HG02763 (cell line): ENCODE measurements at regions not wholly inside any gene's neighbourhood (a gene's known extent, or its start where the extent isn't known, plus 50 kb on each side); places are given as distances from the start of the nearest gene placed in this dataset.

Experiments
- ATAC-seq: cut with Tn5 transposase; IDR thresholded peaks from one replicate; pipeline ENCODE4 v1.9.1; 2021; ENCODE audit warnings: mild to moderate bottlenecking, moderate library complexity; ENCODE audit not compliant: unreplicated experiment

DNA sequence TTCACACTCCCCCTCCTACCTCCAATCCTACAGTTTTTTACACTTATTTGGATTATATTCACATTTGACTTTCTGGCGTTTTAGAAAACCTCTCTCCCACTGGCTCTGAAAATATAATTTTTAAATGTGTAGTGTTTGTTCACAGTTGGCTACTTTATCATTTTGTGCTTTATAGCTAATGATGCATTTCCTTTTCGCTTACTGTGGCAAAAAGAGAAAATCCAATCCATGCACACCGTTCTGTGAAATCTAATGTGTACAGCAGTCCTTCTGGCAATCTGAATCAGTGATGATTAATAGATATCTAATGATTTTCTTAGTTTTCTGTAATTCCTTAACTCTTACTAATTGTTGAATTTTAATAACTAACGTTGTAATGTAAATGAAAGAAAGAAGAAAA lies 271.5 kb downstream of the ARAP2 start:
- no peak for ATAC-seq

DNA sequence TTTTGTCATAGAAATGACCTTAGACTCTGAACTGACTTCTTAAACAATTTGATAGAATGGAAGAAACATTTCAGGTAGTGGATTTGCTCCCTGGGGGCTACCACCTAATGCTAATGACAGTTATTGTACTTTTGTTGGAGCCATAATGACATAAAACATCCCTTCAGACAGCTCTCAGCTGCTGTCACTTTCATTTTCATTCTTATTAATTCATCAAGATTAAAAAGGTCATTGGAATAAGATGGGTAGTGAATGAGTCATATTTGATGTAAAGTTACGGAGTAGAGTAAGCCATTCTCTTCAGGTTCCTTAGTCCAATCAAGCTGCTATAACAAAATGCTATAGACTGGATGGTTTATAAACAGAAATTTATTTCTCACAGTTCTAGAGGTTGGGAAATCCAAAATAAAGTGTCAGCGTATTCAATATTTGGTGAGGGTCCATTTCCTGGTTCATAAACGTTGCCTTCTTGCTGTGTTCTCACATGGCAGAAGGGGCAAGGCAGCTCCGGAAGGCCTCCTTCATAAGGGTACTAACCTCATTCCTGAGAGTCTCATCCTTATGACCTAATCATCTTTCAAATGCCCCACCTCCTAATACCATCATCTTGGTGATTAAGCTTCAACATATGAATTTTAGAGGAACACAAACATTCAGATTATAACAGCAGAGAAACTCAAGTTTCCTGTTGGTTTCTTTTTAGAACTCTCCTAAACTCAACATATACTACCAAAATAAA lies 268.5 kb downstream of the ARAP2 start:
- ATAC-seq, result no peak

DNA sequence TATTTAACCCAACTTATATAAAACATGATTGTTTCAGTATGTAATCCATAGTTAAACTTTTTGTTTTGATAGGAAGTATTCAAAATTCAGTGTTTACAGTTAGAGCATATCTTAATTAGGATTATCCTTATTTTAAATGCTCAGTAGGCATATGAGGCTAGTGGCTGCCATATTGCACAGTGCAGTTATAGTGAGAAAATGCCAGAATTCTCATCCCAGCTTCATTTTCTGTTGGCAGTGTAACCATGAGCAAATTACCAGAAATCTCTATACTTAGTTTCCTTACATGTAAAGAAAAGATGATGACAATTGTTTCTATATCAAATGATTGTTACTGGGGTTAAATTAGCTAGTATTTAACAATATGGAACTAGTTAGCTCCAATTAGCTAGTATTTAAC lies 265.8 kb downstream of the ARAP2 start:
- ATAC-seq, result no peak

DNA sequence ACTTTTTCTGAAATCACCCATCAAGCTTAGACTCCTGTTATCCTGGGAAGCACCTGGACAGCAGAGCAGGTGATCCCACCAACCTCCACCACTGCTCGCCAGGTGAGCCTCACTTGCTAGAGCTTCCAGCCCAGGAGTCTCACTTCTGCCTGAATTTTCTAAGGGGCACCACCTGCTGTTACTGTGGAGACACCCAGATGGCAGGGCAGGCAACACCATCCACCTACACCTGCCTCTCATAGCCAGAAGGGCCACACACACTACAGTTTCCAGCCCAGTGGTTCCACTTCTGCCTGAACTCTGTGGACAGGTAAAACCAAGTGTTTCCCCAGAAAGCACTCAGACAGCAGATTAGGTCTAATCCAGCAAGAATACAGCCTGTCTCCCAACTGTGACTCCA lies 262.0 kb downstream of the ARAP2 start:
- ATAC-seq, result no peak

DNA sequence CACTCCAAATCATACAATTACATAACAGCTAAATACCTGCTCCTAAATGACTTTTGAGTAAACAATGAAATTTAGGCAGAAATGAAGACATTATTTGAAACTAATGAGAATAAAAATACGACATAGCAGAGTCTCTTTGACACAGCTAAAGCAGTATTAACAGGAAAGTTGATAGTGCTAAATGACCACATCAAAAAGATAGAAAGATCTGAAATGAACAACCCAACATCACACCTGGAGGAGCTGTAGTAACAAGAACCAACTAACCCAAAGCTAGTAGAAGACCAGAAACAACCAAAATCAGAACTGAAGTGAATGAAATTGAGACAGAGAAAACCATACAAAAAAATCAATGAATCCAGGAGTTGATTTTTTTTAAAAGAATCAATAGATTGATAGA lies 257.8 kb downstream of the ARAP2 start:
- ATAC-seq, result no peak

DNA sequence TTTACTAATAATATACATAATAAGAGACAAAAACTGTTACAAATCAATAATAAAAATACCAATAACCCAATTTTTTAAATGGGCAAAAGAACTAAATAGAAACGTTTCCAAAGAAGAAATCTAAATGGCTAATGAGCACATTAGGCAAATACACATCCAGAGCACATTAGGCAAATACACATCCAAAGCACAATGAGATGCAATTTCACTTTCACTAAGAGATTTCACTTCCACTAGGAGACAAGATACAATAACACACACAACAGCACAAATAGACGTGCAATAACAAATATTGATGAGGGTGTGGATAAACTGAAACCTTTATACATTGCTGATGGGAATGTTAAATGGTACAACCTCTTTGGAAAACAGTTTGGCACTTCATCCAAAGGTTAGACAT lies 250.7 kb downstream of the ARAP2 start:
- ATAC-seq, result no peak

DNA sequence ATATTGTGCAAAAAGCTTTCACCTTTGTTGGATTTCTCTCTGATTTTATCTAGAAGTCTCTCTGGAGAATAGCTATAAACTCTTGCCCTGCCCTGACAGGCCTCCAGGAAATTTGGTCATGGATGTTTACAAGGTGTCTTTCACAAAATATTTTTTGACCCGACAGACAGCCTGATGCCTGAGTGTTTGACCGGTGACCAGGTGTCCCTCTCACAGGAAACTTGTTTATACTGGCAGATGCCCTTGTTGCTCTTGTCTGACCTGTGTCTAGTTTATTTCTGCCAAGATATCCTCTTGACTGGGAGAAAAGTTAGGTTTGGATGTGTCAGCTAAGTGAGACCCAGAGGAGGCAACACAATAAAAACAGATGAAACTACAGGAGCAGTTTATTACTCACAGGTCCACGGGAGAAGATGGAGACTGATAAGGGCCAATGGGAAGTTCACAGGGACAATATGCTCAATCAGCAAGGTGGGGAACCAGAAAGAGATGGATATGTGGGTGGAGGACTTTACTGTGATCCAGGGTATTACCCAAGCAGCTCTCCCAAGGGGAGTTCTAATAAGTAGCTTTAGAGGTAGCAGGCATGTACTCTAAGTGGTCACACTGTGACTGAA lies 243.3 kb downstream of the ARAP2 start:
- ATAC-seq, result no peak

DNA sequence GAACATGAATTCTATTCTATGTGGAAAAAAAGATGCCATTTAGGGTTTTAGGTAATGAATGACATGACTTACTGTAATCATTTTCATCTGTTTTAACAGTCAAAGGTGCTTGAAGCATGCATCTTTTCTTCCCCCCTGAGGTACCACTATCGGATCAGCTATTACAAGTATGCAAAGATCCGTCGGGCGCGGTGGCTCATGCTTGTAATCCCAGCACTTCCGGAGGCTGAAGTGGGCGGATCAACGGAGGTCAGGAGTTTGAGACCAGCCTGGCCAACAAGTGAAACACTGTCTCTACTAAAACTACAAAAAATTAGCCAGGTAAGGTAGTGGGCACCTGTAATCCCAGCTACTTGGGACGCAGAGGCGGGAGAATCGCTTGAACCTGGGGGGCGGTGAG lies 241.3 kb downstream of the ARAP2 start:
- no peak for ATAC-seq

DNA sequence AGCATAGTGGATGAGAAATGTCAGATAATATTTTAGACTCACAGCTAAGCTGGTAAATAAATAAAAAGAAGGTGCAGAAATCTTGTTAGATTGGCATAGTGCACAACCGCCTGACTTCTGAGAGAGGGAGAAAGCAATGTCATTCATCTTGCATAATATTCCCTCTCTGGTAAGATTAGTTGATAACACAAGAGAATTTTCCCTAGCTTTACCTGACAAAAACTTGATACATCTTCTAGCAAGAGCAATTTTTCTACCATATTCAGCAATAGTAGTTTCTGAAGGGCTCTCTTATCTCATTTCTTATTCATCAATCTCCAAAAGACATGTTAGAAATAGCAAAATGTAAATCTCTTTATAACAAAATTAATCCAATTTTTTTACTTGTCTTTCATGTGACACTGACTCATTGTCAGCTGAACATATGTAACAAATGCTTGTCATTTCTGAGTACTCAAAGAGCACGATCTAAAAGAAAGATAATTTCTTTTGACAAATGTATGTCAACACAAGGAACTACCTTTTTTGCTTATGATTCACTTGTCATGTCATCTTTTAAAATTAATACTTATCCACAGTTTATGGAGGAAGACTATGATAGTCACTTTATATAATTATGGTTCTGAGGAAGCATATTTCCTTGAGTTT lies 240.0 kb downstream of the ARAP2 start:
- ATAC-seq, result no peak

DNA sequence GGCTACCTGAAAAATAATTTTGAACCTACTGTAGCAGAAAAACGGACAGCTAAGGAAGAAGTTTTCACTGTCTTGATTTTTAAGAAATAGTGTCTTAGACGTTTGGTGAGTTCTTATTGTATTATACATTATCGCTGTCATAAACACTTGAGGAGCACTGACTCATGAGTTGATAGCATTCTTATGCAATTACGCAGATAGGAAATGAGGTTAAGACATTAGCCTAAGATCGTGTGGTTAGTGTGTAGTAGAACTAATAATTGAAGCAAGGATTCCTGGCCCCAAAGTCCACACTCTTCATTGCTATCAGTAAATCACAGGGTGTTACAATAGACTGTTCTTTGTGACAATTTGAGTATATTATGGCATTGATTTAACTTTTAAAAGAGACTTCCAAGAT lies 238.1 kb downstream of the ARAP2 start:
- ATAC-seq, result no peak

DNA sequence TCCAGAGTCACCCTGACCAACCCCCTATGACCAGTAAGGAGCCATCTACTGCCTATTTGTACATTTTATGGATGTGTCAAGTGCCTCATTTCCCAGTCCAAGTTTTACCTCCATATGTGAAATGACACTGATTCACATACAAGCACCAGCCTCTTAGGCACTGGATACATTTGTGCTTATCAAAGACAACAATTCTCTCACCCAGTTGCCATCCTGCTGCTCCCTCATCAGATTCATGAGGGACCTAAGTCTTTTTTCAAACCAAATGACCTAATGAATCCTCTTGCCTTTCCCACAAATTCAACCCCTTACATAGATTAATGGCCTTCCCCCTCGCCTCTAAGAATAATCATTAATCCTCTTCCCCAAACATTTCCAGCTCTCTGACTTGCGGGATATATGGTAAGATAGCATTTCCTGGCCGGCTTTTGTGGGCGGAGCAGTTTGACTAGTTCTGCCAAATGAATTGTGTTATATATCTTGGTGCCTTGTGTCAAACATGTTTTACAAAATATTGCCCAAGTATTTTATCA lies 233.9 kb downstream of the ARAP2 start:
- no peak for ATAC-seq

DNA sequence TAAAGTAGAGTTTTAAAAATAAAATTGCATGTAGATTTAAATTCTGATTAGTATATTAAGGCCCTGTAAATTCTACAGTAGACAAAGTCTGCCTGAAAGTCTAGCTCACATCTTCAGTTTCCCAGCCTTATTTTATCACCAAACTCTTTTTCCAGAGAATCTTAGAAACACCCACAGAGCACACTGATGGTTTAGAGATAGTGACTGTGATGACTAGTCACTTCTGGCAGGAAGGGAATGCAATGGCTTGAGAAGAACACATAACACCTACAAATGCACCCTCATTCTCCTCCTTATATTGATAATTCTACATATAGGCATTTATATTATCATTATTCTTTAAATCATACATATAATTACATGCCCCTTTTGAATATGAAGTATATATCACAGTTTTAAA lies 232.9 kb downstream of the ARAP2 start:
- ATAC-seq, result no peak

DNA sequence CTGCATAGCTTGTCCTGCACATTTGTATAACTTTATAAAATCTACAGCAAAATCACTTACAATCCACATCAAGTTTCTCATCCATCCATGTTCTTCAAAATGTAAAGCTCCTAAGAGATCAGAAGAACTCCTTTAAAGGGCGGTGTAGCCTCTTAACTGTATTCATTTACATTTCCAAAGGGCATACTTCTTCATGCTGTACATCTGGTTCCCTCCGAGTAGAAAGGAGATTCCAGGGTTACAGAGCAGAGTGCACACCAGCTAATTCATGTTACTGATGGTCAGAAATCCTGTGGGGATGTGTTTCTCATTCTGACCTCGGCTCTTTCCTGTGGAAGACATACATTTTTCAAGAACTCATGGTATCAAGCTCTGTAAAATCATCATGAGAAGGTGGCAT lies 231.8 kb downstream of the ARAP2 start:
- no peak for ATAC-seq

DNA sequence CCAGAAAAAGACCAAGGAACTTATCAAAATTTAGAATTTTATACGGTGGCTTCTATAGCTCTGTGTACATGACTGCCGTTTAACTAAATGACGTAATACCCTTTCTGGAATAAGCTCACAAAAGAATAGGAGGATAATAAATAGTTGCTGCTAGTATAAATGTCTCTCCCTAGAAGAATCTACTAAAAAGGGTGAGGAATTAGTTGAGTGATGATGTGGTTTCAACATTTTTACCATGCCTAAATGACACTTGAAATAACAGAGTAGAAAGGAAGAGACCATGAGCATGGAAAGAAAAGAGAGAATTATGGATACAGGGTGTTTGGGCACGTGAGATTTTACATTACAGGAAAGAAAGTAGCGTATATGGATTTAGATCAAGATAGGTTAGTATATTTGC lies 231.1 kb downstream of the ARAP2 start:
- no peak for ATAC-seq
